HEK293 (cell line): ENCODE measurements at regions not wholly inside any gene's neighbourhood (a gene's known extent, or its start where the extent isn't known, plus 50 kb on each side); places are given as distances from the start of the nearest gene placed in this dataset.

ENCODE experiments used
- KLF1 ChIP-seq: fragments of 450-650 bp; formaldehyde crosslinking; IDR thresholded peaks from 2 replicates; pipeline ENCODE4 v1.5.1; 2016; ENCODE audit warnings: missing biosample characterization, missing genetic modification characterization
- MEIS1 ChIP-seq: sonication (generic); formaldehyde crosslinking; IDR thresholded peaks from 2 replicates; pipeline ENCODE4 v1.8.1; 2022; ENCODE audit warnings: missing genetic modification reagents, mild to moderate bottlenecking, borderline replicate concordance
- SP2 ChIP-seq: fragments of 450-650 bp; formaldehyde crosslinking; IDR thresholded peaks from 2 replicates; pipeline ENCODE4 v1.5.1; 2016; ENCODE audit warnings: missing biosample characterization, missing genetic modification characterization
- SP7 ChIP-seq: fragments of 450-650 bp; formaldehyde crosslinking; IDR thresholded peaks from 2 replicates; pipeline ENCODE4 v1.5.1; 2016; ENCODE audit warnings: missing biosample characterization, missing genetic modification characterization
- WT1 ChIP-seq: fragments of 450-650 bp; formaldehyde crosslinking; IDR thresholded peaks from 2 replicates; pipeline ENCODE4 v1.5.1; 2016; ENCODE audit warnings: missing biosample characterization, missing genetic modification characterization
- YY2 ChIP-seq: fragments of 450-650 bp; formaldehyde crosslinking; IDR thresholded peaks from 2 replicates; pipeline ENCODE4 v1.5.1; 2016; ENCODE audit warnings: missing biosample characterization, missing genetic modification characterization
- ZNF133 ChIP-seq: fragments of 450-650 bp; formaldehyde crosslinking; IDR thresholded peaks from 2 replicates; pipeline ENCODE4 v1.5.1; 2016; ENCODE audit warnings: missing biosample characterization, missing genetic modification characterization
- ZNF211 ChIP-seq: fragments of 450-650 bp; formaldehyde crosslinking; IDR thresholded peaks from 2 replicates; pipeline ENCODE4 v1.5.1; 2016; ENCODE audit warnings: low read depth, missing biosample characterization, missing genetic modification characterization
- ZNF549 ChIP-seq: fragments of 450-650 bp; IDR thresholded peaks from 2 replicates; pipeline ENCODE4 v1.5.1; 2018; ENCODE audit warnings: missing biosample characterization, missing genetic modification characterization, mild to moderate bottlenecking, inconsistent platforms, moderate library complexity
- ZNF629 ChIP-seq: fragments of 450-650 bp; formaldehyde crosslinking; IDR thresholded peaks from 2 replicates; pipeline ENCODE4 v1.5.1; 2017; ENCODE audit warnings: missing biosample characterization, missing genetic modification characterization
- TF ChIP-seq, protein P1 (sequence below): fragments of 450-650 bp; formaldehyde crosslinking; IDR thresholded peaks from 2 replicates; pipeline ENCODE4 v1.5.1; 2016; ENCODE audit warnings: missing biosample characterization, missing genetic modification characterization
- TF ChIP-seq, protein P2 (sequence below): fragments of 450-650 bp; formaldehyde crosslinking; IDR thresholded peaks from 2 replicates; pipeline ENCODE4 v1.5.1; 2016; ENCODE audit warnings: missing biosample characterization, missing genetic modification characterization
- TF ChIP-seq, protein P3 (sequence below): fragments of 450-650 bp; formaldehyde crosslinking; IDR thresholded peaks from 2 replicates; pipeline ENCODE4 v1.5.1; 2017; ENCODE audit warnings: missing biosample characterization, mild to moderate bottlenecking, missing genetic modification characterization, moderate library complexity
- TF ChIP-seq, protein P4 (sequence below): fragments of 450-650 bp; formaldehyde crosslinking; IDR thresholded peaks from 2 replicates; pipeline ENCODE4 v1.5.1; 2016; ENCODE audit warnings: missing biosample characterization, missing genetic modification characterization
- TF ChIP-seq, protein P5 (sequence below): fragments of 450-650 bp; formaldehyde crosslinking; IDR thresholded peaks from 2 replicates; pipeline ENCODE4 v1.5.1; 2016; ENCODE audit warnings: missing biosample characterization, missing genetic modification characterization, borderline replicate concordance
- TF ChIP-seq, protein P6 (sequence below): fragments of 450-650 bp; formaldehyde crosslinking; IDR thresholded peaks from 2 replicates; pipeline ENCODE4 v1.5.1; 2017; ENCODE audit warnings: missing biosample characterization, missing genetic modification characterization
- TF ChIP-seq, protein P7 (sequence below): fragments of 450-650 bp; formaldehyde crosslinking; IDR thresholded peaks from 2 replicates; pipeline ENCODE4 v1.5.0; 2017; ENCODE audit warnings: missing biosample characterization, missing genetic modification characterization, borderline replicate concordance

DNA sequence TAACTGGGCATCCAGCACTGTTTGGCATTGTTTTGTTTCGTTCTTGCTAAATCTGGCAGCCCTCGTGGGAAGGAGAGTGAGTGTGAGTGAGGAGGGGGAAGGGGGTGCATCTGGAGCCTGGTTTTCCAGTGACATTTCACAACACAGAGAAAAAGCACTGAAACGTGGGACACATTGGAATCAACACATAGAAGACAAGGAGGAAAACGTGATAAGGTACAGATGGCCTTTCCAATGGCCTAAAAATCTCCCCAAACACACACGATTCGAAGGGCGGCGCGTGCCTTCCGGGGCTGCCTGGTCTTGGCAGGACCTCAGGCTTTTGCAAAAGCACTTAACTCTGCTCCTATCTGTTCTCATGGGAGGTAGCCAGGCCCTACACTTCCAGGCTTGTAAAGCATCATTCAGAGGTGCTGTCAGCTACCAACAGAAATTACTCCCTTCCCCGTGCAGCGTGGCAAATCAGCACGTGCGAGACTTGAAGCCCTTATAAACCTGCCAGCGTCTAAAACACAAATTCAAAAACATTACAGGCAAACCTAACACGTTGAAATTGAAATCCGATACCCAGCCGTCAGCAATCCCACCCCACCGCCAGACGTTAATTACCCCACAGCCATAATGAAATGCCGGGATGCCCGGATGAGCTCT, 129.4 kb downstream of the OLFM1 start (continued):
- TF ChIP-seq, protein P1, sequence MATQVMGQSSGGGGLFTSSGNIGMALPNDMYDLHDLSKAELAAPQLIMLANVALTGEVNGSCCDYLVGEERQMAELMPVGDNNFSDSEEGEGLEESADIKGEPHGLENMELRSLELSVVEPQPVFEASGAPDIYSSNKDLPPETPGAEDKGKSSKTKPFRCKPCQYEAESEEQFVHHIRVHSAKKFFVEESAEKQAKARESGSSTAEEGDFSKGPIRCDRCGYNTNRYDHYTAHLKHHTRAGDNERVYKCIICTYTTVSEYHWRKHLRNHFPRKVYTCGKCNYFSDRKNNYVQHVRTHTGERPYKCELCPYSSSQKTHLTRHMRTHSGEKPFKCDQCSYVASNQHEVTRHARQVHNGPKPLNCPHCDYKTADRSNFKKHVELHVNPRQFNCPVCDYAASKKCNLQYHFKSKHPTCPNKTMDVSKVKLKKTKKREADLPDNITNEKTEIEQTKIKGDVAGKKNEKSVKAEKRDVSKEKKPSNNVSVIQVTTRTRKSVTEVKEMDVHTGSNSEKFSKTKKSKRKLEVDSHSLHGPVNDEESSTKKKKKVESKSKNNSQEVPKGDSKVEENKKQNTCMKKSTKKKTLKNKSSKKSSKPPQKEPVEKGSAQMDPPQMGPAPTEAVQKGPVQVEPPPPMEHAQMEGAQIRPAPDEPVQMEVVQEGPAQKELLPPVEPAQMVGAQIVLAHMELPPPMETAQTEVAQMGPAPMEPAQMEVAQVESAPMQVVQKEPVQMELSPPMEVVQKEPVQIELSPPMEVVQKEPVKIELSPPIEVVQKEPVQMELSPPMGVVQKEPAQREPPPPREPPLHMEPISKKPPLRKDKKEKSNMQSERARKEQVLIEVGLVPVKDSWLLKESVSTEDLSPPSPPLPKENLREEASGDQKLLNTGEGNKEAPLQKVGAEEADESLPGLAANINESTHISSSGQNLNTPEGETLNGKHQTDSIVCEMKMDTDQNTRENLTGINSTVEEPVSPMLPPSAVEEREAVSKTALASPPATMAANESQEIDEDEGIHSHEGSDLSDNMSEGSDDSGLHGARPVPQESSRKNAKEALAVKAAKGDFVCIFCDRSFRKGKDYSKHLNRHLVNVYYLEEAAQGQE: no peak
- TF ChIP-seq, protein P2, sequence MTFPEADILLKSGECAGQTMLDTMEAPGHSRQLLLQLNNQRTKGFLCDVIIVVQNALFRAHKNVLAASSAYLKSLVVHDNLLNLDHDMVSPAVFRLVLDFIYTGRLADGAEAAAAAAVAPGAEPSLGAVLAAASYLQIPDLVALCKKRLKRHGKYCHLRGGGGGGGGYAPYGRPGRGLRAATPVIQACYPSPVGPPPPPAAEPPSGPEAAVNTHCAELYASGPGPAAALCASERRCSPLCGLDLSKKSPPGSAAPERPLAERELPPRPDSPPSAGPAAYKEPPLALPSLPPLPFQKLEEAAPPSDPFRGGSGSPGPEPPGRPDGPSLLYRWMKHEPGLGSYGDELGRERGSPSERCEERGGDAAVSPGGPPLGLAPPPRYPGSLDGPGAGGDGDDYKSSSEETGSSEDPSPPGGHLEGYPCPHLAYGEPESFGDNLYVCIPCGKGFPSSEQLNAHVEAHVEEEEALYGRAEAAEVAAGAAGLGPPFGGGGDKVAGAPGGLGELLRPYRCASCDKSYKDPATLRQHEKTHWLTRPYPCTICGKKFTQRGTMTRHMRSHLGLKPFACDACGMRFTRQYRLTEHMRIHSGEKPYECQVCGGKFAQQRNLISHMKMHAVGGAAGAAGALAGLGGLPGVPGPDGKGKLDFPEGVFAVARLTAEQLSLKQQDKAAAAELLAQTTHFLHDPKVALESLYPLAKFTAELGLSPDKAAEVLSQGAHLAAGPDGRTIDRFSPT (tag by site-specific recombination): no peak
- TF ChIP-seq, protein P3, sequence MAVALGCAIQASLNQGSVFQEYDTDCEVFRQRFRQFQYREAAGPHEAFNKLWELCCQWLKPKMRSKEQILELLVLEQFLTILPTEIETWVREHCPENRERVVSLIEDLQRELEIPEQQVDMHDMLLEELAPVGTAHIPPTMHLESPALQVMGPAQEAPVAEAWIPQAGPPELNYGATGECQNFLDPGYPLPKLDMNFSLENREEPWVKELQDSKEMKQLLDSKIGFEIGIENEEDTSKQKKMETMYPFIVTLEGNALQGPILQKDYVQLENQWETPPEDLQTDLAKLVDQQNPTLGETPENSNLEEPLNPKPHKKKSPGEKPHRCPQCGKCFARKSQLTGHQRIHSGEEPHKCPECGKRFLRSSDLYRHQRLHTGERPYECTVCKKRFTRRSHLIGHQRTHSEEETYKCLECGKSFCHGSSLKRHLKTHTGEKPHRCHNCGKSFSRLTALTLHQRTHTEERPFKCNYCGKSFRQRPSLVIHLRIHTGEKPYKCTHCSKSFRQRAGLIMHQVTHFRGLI (tag by site-specific recombination): no peak
- TF ChIP-seq ZNF629 (0 out of 2 replicates have a peak, but pooled peaks have one; percentile 20), ZNF133 (tag by site-specific recombination) (no peak), SP7 (tag by site-specific recombination) (peak; percentile 80), ZNF211 (tag by site-specific recombination) (no peak), YY2 (no peak), ZNF549 (no peak), MEIS1 (no peak), SP2 (tag by site-specific recombination) (no peak; the same call in 1 of the 2 replicates), WT1 (peak; percentile 83), KLF1 (tag by site-specific recombination) (peak; percentile 30; the same call in 1 of the 2 replicates)
- TF ChIP-seq, protein P4, sequence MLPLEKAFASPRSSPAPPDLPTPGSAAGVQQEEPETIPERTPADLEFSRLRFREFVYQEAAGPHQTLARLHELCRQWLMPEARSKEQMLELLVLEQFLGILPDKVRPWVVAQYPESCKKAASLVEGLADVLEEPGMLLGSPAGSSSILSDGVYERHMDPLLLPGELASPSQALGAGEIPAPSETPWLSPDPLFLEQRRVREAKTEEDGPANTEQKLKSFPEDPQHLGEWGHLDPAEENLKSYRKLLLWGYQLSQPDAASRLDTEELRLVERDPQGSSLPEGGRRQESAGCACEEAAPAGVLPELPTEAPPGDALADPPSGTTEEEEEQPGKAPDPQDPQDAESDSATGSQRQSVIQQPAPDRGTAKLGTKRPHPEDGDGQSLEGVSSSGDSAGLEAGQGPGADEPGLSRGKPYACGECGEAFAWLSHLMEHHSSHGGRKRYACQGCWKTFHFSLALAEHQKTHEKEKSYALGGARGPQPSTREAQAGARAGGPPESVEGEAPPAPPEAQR (tag by site-specific recombination): no peak
- TF ChIP-seq, protein P5, sequence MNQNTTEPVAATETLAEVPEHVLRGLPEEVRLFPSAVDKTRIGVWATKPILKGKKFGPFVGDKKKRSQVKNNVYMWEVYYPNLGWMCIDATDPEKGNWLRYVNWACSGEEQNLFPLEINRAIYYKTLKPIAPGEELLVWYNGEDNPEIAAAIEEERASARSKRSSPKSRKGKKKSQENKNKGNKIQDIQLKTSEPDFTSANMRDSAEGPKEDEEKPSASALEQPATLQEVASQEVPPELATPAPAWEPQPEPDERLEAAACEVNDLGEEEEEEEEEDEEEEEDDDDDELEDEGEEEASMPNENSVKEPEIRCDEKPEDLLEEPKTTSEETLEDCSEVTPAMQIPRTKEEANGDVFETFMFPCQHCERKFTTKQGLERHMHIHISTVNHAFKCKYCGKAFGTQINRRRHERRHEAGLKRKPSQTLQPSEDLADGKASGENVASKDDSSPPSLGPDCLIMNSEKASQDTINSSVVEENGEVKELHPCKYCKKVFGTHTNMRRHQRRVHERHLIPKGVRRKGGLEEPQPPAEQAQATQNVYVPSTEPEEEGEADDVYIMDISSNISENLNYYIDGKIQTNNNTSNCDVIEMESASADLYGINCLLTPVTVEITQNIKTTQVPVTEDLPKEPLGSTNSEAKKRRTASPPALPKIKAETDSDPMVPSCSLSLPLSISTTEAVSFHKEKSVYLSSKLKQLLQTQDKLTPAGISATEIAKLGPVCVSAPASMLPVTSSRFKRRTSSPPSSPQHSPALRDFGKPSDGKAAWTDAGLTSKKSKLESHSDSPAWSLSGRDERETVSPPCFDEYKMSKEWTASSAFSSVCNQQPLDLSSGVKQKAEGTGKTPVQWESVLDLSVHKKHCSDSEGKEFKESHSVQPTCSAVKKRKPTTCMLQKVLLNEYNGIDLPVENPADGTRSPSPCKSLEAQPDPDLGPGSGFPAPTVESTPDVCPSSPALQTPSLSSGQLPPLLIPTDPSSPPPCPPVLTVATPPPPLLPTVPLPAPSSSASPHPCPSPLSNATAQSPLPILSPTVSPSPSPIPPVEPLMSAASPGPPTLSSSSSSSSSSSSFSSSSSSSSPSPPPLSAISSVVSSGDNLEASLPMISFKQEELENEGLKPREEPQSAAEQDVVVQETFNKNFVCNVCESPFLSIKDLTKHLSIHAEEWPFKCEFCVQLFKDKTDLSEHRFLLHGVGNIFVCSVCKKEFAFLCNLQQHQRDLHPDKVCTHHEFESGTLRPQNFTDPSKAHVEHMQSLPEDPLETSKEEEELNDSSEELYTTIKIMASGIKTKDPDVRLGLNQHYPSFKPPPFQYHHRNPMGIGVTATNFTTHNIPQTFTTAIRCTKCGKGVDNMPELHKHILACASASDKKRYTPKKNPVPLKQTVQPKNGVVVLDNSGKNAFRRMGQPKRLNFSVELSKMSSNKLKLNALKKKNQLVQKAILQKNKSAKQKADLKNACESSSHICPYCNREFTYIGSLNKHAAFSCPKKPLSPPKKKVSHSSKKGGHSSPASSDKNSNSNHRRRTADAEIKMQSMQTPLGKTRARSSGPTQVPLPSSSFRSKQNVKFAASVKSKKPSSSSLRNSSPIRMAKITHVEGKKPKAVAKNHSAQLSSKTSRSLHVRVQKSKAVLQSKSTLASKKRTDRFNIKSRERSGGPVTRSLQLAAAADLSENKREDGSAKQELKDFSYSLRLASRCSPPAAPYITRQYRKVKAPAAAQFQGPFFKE (tag by site-specific recombination): no peak
- TF ChIP-seq, protein P6, sequence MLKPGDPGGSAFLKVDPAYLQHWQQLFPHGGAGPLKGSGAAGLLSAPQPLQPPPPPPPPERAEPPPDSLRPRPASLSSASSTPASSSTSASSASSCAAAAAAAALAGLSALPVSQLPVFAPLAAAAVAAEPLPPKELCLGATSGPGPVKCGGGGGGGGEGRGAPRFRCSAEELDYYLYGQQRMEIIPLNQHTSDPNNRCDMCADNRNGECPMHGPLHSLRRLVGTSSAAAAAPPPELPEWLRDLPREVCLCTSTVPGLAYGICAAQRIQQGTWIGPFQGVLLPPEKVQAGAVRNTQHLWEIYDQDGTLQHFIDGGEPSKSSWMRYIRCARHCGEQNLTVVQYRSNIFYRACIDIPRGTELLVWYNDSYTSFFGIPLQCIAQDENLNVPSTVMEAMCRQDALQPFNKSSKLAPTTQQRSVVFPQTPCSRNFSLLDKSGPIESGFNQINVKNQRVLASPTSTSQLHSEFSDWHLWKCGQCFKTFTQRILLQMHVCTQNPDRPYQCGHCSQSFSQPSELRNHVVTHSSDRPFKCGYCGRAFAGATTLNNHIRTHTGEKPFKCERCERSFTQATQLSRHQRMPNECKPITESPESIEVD (tag by site-specific recombination): no peak; the same call in 1 of the 2 replicates
- TF ChIP-seq, protein P7, sequence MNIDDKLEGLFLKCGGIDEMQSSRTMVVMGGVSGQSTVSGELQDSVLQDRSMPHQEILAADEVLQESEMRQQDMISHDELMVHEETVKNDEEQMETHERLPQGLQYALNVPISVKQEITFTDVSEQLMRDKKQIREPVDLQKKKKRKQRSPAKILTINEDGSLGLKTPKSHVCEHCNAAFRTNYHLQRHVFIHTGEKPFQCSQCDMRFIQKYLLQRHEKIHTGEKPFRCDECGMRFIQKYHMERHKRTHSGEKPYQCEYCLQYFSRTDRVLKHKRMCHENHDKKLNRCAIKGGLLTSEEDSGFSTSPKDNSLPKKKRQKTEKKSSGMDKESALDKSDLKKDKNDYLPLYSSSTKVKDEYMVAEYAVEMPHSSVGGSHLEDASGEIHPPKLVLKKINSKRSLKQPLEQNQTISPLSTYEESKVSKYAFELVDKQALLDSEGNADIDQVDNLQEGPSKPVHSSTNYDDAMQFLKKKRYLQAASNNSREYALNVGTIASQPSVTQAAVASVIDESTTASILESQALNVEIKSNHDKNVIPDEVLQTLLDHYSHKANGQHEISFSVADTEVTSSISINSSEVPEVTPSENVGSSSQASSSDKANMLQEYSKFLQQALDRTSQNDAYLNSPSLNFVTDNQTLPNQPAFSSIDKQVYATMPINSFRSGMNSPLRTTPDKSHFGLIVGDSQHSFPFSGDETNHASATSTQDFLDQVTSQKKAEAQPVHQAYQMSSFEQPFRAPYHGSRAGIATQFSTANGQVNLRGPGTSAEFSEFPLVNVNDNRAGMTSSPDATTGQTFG: no peak
